ENCODE measurements at regions not wholly inside any gene's neighbourhood (a gene's known extent, or its start where the extent isn't known, plus 50 kb on each side); places are given as distances from the start of the nearest gene placed in this dataset.

GRCh38 chr21:16752475-16752857 is 760.4 kb upstream of the CXADR start:
- no peaks in the 10 kb centered on the region for H3K9me3 ChIP-seq (ENCODE audit: control insufficient read depth, low read length)
- no peaks in the 10 kb centered on the region for H3K4me1 ChIP-seq (ENCODE audit: control insufficient read depth in 1 of 2, insufficient read depth in 2 of 2, low read length in 2 of 2)
- no peak overlapping the region for H3K4me3 ChIP-seq (ENCODE audit: low read length in 2 of 2)
- DNase-seq (no peak), ATAC-seq (ENCODE audit: low FRiP score) (no peak)
- WGBS, 2 donors: 47 to 70% methylated on average over 1 of the region's 1 CpG
- H3K27me3 ChIP-seq (ENCODE audit: control insufficient read depth in 1 of 2, insufficient read depth in 2 of 2, low read length in 1 of 2): no peaks in the 10 kb centered on the region
- H3K27ac ChIP-seq (ENCODE audit: low read depth in 1 of 2, low read length in 2 of 2): no peak overlapping the region
- intact Hi-C loops (cut with DNase I): no loop called here
- H3K36me3 ChIP-seq (ENCODE audit: control insufficient read depth in 1 of 2, insufficient read depth in 2 of 2, low read length in 1 of 2): no peaks in the 10 kb centered on the region

DNA sequence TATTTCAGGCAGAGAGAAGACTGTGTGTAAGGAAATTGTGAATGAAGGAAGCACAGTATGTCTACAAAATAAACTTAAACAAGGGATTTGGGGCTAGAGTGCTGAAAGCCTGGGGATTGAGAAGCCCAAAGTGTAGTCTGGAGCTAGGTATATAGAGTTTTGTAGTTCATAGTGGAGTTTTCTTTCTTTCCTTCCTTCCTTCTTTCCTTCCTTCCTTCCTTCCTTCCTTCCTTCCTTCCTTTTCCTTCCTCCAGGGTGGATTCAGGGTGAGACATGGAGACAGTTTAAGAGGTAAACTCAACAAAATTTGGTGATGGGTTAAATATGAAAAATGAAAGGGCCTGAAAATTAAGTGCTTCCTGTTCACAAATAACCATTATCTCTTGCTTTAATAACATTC is 757.8 kb upstream of the CXADR start:
- no peaks in the 10 kb centered on the region for H3K9me3 ChIP-seq (ENCODE audit: control insufficient read depth, low read length)
- ATAC-seq (ENCODE audit: low FRiP score) (no peak), DNase-seq (no peak)
- no peak overlapping the region for H3K27ac ChIP-seq (ENCODE audit: low read depth in 1 of 2, low read length in 2 of 2)
- H3K27me3 ChIP-seq (ENCODE audit: control insufficient read depth in 1 of 2, insufficient read depth in 2 of 2, low read length in 1 of 2): no peaks in the 10 kb centered on the region
- intact Hi-C loops (cut with DNase I): no loop called here
- H3K4me1 ChIP-seq (ENCODE audit: control insufficient read depth in 1 of 2, insufficient read depth in 2 of 2, low read length in 2 of 2): no peaks in the 10 kb centered on the region
- no peak overlapping the region for H3K4me3 ChIP-seq (ENCODE audit: low read length in 2 of 2)
- no peaks in the 10 kb centered on the region for H3K36me3 ChIP-seq (ENCODE audit: control insufficient read depth in 1 of 2, insufficient read depth in 2 of 2, low read length in 1 of 2)

GRCh38 chr21:16767201-16767600 is 745.6 kb upstream of the CXADR start:
- Histone ChIP-seq H3K4me3 (ENCODE audit: low read length in 2 of 2) (no peak overlapping the region), H3K27ac (ENCODE audit: low read depth in 1 of 2, low read length in 2 of 2) (no peak overlapping the region), H3K27me3 (ENCODE audit: control insufficient read depth in 1 of 2, insufficient read depth in 2 of 2, low read length in 1 of 2) (no peaks in the 10 kb centered on the region), H3K4me1 (ENCODE audit: control insufficient read depth in 1 of 2, insufficient read depth in 2 of 2, low read length in 2 of 2) (no peaks in the 10 kb centered on the region), H3K9me3 (ENCODE audit: control insufficient read depth, low read length) (no peaks in the 10 kb centered on the region), H3K36me3 (ENCODE audit: control insufficient read depth in 1 of 2, insufficient read depth in 2 of 2, low read length in 1 of 2) (no peaks in the 10 kb centered on the region)
- no peak for DNase-seq
- 96 to 100% methylated on average over 2 of the region's 2 CpGs for WGBS, 2 donors
- intact Hi-C loops (cut with DNase I): no loop called here
- no peak for ATAC-seq (ENCODE audit: low FRiP score)

- intact Hi-C loops (cut with DNase I): no loop called here
- Histone ChIP-seq H3K4me3 (ENCODE audit: low read length in 2 of 2) (no peak overlapping the region), H3K36me3 (ENCODE audit: control insufficient read depth in 1 of 2, insufficient read depth in 2 of 2, low read length in 1 of 2) (no peaks in the 10 kb centered on the region), H3K27ac (ENCODE audit: low read depth in 1 of 2, low read length in 2 of 2) (no peak overlapping the region), H3K9me3 (ENCODE audit: control insufficient read depth, low read length) (no peaks in the 10 kb centered on the region), H3K4me1 (ENCODE audit: control insufficient read depth in 1 of 2, insufficient read depth in 2 of 2, low read length in 2 of 2) (no peaks in the 10 kb centered on the region), H3K27me3 (ENCODE audit: control insufficient read depth in 1 of 2, insufficient read depth in 2 of 2, low read length in 1 of 2) (no peaks in the 10 kb centered on the region)
- no peak for DNase-seq
- ATAC-seq (ENCODE audit: low FRiP score): no peak
- 92 to 95% methylated on average over 3 of the region's 3 CpGs for WGBS, 2 donors
Observed at GRCh38 chr21:16768096-16768495, 744.7 kb upstream of the CXADR start.

DNA sequence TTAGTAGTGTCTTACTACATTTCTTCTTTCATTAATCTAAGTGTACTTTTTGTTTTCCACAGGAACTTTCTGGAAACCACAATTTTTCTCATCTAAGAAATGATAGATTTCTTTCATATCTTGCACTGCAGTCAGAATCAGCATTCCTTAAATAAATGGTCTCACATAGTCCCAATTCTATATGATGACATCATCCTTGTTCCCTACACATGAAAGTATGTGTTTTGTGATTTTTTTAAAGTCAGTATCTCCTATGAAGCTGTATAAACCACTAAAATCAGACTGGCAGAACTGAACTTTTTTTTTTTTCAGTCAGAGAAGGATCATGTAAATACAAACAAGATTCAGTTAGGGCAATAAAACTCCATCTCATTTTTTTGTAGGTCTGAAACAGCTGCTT is 742.6 kb upstream of the CXADR start:
- H3K36me3 ChIP-seq (ENCODE audit: control insufficient read depth in 1 of 2, insufficient read depth in 2 of 2, low read length in 1 of 2): no peaks in the 10 kb centered on the region
- intact Hi-C loops (cut with DNase I): no loop called here
- no peak for ATAC-seq (ENCODE audit: low FRiP score)

GRCh38 chr21:16773206-16773605 is 739.6 kb upstream of the CXADR start:
- Histone ChIP-seq H3K4me1 (ENCODE audit: control insufficient read depth in 1 of 2, insufficient read depth in 2 of 2, low read length in 2 of 2) (no peaks in the 10 kb centered on the region), H3K36me3 (ENCODE audit: control insufficient read depth in 1 of 2, insufficient read depth in 2 of 2, low read length in 1 of 2) (no peaks in the 10 kb centered on the region), H3K27me3 (ENCODE audit: control insufficient read depth in 1 of 2, insufficient read depth in 2 of 2, low read length in 1 of 2) (no peaks in the 10 kb centered on the region), H3K27ac (ENCODE audit: low read depth in 1 of 2, low read length in 2 of 2) (no peak overlapping the region), H3K4me3 (ENCODE audit: low read length in 2 of 2) (no peak overlapping the region), H3K9me3 (ENCODE audit: control insufficient read depth, low read length) (no peaks in the 10 kb centered on the region)
- no peak for DNase-seq
- no peak for ATAC-seq (ENCODE audit: low FRiP score)
- intact Hi-C loops (cut with DNase I): no loop called here
- 21 to 24% methylated on average over 1 of the region's 1 CpG for WGBS, 2 donors

More for the DNA sequence above, 742.6 kb upstream of the CXADR start:
- DNase-seq: no peak
- Histone ChIP-seq H3K9me3 (ENCODE audit: control insufficient read depth, low read length) (no peaks in the 10 kb centered on the region), H3K4me3 (ENCODE audit: low read length in 2 of 2) (no peak overlapping the region), H3K4me1 (ENCODE audit: control insufficient read depth in 1 of 2, insufficient read depth in 2 of 2, low read length in 2 of 2) (no peaks in the 10 kb centered on the region), H3K27ac (ENCODE audit: low read depth in 1 of 2, low read length in 2 of 2) (no peak overlapping the region), H3K27me3 (ENCODE audit: control insufficient read depth in 1 of 2, insufficient read depth in 2 of 2, low read length in 1 of 2) (no peaks in the 10 kb centered on the region)

DNA sequence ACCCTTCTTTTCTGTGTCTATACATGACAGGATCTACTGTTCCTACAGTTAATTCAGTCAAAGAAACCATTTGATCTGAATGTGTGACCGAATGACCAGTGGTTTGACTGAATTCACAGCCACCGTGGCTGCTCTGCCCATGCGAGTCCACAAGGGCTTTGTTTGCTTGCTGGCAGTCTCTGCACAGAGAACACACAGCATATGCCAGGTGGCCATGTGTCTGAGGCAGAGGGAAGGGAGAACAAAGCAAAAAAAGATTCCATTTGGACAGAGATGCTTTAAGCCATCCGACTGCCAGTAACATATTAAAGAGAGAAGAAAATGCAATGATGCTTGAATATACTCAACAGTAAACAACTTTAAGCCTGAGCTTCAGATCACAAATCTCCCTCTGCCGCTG is 737.8 kb upstream of the CXADR start:
- no peaks in the 10 kb centered on the region for H3K36me3 ChIP-seq (ENCODE audit: control insufficient read depth in 1 of 2, insufficient read depth in 2 of 2, low read length in 1 of 2)
- H3K27me3 ChIP-seq (ENCODE audit: control insufficient read depth in 1 of 2, insufficient read depth in 2 of 2, low read length in 1 of 2): no peaks in the 10 kb centered on the region
- no peaks in the 10 kb centered on the region for H3K4me1 ChIP-seq (ENCODE audit: control insufficient read depth in 1 of 2, insufficient read depth in 2 of 2, low read length in 2 of 2)
- WGBS, 2 donors: 79 to 86% methylated on average over 5 of the region's 5 CpGs
- DNase-seq (no peak), ATAC-seq (ENCODE audit: low FRiP score) (no peak)
- no peaks in the 10 kb centered on the region for H3K9me3 ChIP-seq (ENCODE audit: control insufficient read depth, low read length)
- intact Hi-C loops (cut with DNase I): no loop called here
- H3K4me3 ChIP-seq (ENCODE audit: low read length in 2 of 2): no peak overlapping the region
- H3K27ac ChIP-seq (ENCODE audit: low read depth in 1 of 2, low read length in 2 of 2): no peak overlapping the region

- Histone ChIP-seq H3K4me3 (ENCODE audit: low read length in 2 of 2) (no peak overlapping the region), H3K27me3 (ENCODE audit: control insufficient read depth in 1 of 2, insufficient read depth in 2 of 2, low read length in 1 of 2) (no peaks in the 10 kb centered on the region), H3K36me3 (ENCODE audit: control insufficient read depth in 1 of 2, insufficient read depth in 2 of 2, low read length in 1 of 2) (no peaks in the 10 kb centered on the region), H3K27ac (ENCODE audit: low read depth in 1 of 2, low read length in 2 of 2) (no peak overlapping the region), H3K4me1 (ENCODE audit: control insufficient read depth in 1 of 2, insufficient read depth in 2 of 2, low read length in 2 of 2) (no peaks in the 10 kb centered on the region), H3K9me3 (ENCODE audit: control insufficient read depth, low read length) (no peaks in the 10 kb centered on the region)
- ATAC-seq (ENCODE audit: low FRiP score): no peak
- DNase-seq: no peak
- intact Hi-C loops (cut with DNase I): no loop called here
- WGBS, 2 donors: 60 to 62% methylated on average over 6 of the region's 6 CpGs
Observed at GRCh38 chr21:16777041-16777720, 735.7 kb upstream of the CXADR start.

DNA sequence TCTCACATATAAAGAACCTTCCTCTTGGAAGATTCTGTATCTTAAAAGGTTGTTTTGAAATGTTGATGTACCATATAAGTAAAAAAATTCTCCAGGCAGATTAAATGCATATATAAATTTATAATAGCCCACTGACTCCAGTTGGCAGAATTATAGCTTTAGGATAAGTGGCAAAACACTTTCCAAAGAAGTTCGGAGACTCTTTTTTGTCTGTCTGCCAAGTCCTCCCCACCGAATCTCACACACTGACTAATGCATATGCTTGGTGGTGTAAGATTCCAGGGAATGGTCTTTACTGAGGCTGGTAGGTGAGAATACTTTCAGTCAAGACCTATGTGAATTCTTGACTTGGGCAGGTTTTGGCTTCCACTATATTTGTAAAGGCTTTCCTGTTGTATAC is 724.3 kb upstream of the CXADR start:
- 29 to 30% methylated on average over 2 of the region's 2 CpGs for whole genome bisulfite sequencing, 2 donors
- no peaks in the 10 kb centered on the region for H3K27me3 ChIP-seq (ENCODE audit: control insufficient read depth in 1 of 2, insufficient read depth in 2 of 2, low read length in 1 of 2)
- ATAC-seq (ENCODE audit: low FRiP score): no peak
- peaks cover 0 to 2% of the 10 kb centered on the region in 2 donors for H3K4me1 ChIP-seq (ENCODE audit: control insufficient read depth in 1 of 2, insufficient read depth in 2 of 2, low read length in 2 of 2)
- H3K27ac ChIP-seq (ENCODE audit: low read depth in 1 of 2, low read length in 2 of 2): no peak overlapping the region
- H3K36me3 ChIP-seq (ENCODE audit: control insufficient read depth in 1 of 2, insufficient read depth in 2 of 2, low read length in 1 of 2): no peaks in the 10 kb centered on the region
- H3K4me3 ChIP-seq (ENCODE audit: low read length in 2 of 2): no peak overlapping the region
- DNase-seq: no peak
- intact Hi-C loops (cut with DNase I): no loop called here
- H3K9me3 ChIP-seq (ENCODE audit: control insufficient read depth, low read length): no peaks in the 10 kb centered on the region

All from aorta (tissue), 5 donors.